Trophoblast cell (in vitro differentiated cells and primary cell): ENCODE measurements at regions not wholly inside any gene's neighbourhood (a gene's known extent, or its start where the extent isn't known, plus 50 kb on each side); places are given as distances from the start of the nearest gene placed in this dataset.

Experiments used
- DNase-seq, 2 donors: peaks; one replicate each; pipeline ENCODE4 v3.0.0-alpha.2; 2016
- H2AFZ ChIP-seq: 2 replicates; pipeline ENCODE4 v1.6.1; 2013; ENCODE audit warnings: low read length, moderate library complexity, mild to moderate bottlenecking; ENCODE audit not compliant: insufficient read depth, poor library complexity
- H2AK5ac ChIP-seq: 2 replicates; pipeline ENCODE4 v1.6.1; 2013; ENCODE audit warnings: mild to moderate bottlenecking, low read length
- H2BK120ac ChIP-seq: 2 replicates; pipeline ENCODE4 v1.6.1; 2013; ENCODE audit warnings: low read length, mild to moderate bottlenecking, moderate library complexity; ENCODE audit not compliant: insufficient read depth, poor library complexity
- H2BK12ac ChIP-seq: 2 replicates; pipeline ENCODE4 v1.6.1; 2013; ENCODE audit warnings: mild to moderate bottlenecking, low read length, moderate library complexity
- H2BK5ac ChIP-seq: 2 replicates; pipeline ENCODE4 v1.6.1; 2013; ENCODE audit warnings: low read length, low read depth, moderate library complexity, mild to moderate bottlenecking; ENCODE audit not compliant: poor library complexity
- H3K14ac ChIP-seq: 2 replicates; pipeline ENCODE4 v1.6.1; 2013; ENCODE audit warnings: mild to moderate bottlenecking, low read length
- H3K18ac ChIP-seq: 2 replicates; pipeline ENCODE4 v1.6.1; 2013; ENCODE audit warnings: mild to moderate bottlenecking, low read length
- H3K23ac ChIP-seq: 2 replicates; pipeline ENCODE4 v1.6.1; 2013; ENCODE audit warnings: low read length
- H3K27ac ChIP-seq: 2 replicates; pipeline ENCODE4 v1.5.1; 2013; ENCODE audit warnings: low read depth, mild to moderate bottlenecking, inconsistent platforms, low read length, moderate library complexity
- H3K27me3 ChIP-seq: 2 replicates; pipeline ENCODE4 v1.6.1; 2013; ENCODE audit warnings: inconsistent platforms, mild to moderate bottlenecking, low read length, moderate library complexity; ENCODE audit not compliant: insufficient read depth
- H3K36me3 ChIP-seq, 2 experiments: 1 replicate in 1 of 2; 2 replicates in 1 of 2; pipeline ENCODE4 v1.6.1; 2013; ENCODE audit warnings: low read length in 2 of 2, mild to moderate bottlenecking in 2 of 2, moderate library complexity in 1 of 2; ENCODE audit not compliant: insufficient read depth in 2 of 2, control insufficient read depth in 1 of 2
- H3K4ac ChIP-seq: 2 replicates; pipeline ENCODE4 v1.6.1; 2013; ENCODE audit warnings: low read depth, mild to moderate bottlenecking, low read length, moderate library complexity
- H3K4me1 ChIP-seq, 2 experiments: 1 replicate in 1 of 2; 2 replicates in 1 of 2; pipeline ENCODE4 v1.6.1; 2013; ENCODE audit warnings: low read length in 2 of 2, mild to moderate bottlenecking in 2 of 2, moderate library complexity in 1 of 2; ENCODE audit not compliant: insufficient read depth in 2 of 2, control insufficient read depth in 1 of 2
- H3K4me2 ChIP-seq: 2 replicates; pipeline ENCODE4 v1.6.1; 2013; ENCODE audit warnings: inconsistent platforms, mild to moderate bottlenecking, low read length, moderate library complexity
- H3K4me3 ChIP-seq: 2 replicates; pipeline ENCODE4 v1.5.1; 2013; ENCODE audit warnings: mild to moderate bottlenecking, low read depth, low read length, inconsistent platforms
- H3K79me1 ChIP-seq: one replicate; pipeline ENCODE4 v1.6.1; 2013; ENCODE audit warnings: low read length
- H3K79me2 ChIP-seq: 2 replicates; pipeline ENCODE4 v1.6.1; 2013; ENCODE audit warnings: low read length, mild to moderate bottlenecking; ENCODE audit not compliant: control insufficient read depth, insufficient read depth, poor library complexity
- H3K9ac ChIP-seq: 2 replicates; pipeline ENCODE4 v1.6.1; 2013; ENCODE audit warnings: mild to moderate bottlenecking, low read length
- H3K9me3 ChIP-seq: 2 replicates; pipeline ENCODE4 v1.6.1; 2013; ENCODE audit warnings: low read depth, mild to moderate bottlenecking, control low read depth, inconsistent platforms, low read length; ENCODE audit not compliant: insufficient read depth
- H4K12ac ChIP-seq: 2 replicates; pipeline ENCODE4 v1.6.1; 2013; ENCODE audit warnings: low read depth, mild to moderate bottlenecking, low read length, moderate library complexity
- H4K8ac ChIP-seq: 2 replicates; pipeline ENCODE4 v1.6.1; 2013; ENCODE audit warnings: low read depth, mild to moderate bottlenecking, low read length, moderate library complexity
- H4K91ac ChIP-seq: one replicate; pipeline ENCODE4 v1.6.1; 2013; ENCODE audit warnings: low read depth, mild to moderate bottlenecking, low read length, moderate library complexity
- WGBS: extraction: QIAGEN DNeasy Blood & Tissue Kit; methylation state at CpG from one replicate; pipeline ENCODE4 v1.1.7; 2013; ENCODE audit warnings: missing lambda C conversion rate; ENCODE audit not compliant: insufficient read length, insufficient coverage; ENCODE audit errors: extremely low coverage; 5-methylcytosine and 5-hydroxymethylcytosine counted together

DNA sequence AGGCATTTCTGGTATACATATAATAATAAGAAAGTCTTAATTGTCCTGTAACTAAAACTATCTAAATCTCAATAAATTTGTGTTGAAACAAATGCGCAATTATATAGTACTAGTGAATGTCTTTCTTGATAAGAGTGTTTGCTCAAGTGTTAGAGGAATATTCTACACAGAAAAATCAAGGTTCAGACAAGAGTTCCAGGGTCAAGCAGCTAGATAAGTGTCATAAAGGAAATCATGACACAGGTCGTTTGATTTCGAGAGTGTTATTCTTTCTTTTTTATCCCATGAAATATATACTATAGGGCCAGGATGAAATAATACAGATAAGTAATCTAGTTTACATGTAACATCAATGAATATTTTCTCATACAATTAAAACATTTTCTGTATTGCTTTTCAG, 366.1 kb downstream of the UTRN start:
- H3K36me3 ChIP-seq: no peaks in the 10 kb centered on the region
- peaks cover 1% of the 10 kb centered on the region for H3K79me1 ChIP-seq
- no peak overlapping the region for H4K12ac ChIP-seq
- H2BK5ac ChIP-seq: no peak overlapping the region
- no peak overlapping the region for H2AK5ac ChIP-seq
- H3K9me3 ChIP-seq: no peaks in the 10 kb centered on the region
- H3K18ac ChIP-seq: no peak overlapping the region
- no peak overlapping the region for H4K8ac ChIP-seq
- no peak overlapping the region for H3K9ac ChIP-seq
- H4K91ac ChIP-seq: no peak overlapping the region
- no peaks in the 10 kb centered on the region for H3K79me2 ChIP-seq
- no peak for DNase-seq
- H3K27me3 ChIP-seq: no peaks in the 10 kb centered on the region
- H3K14ac ChIP-seq: no peak overlapping the region
- H2BK120ac ChIP-seq: no peak overlapping the region
- no peak overlapping the region for H3K27ac ChIP-seq
- no peak overlapping the region for H3K4me2 ChIP-seq
- no peak overlapping the region for H3K4me3 ChIP-seq
- no peak overlapping the region for H2AFZ ChIP-seq
- H2BK12ac ChIP-seq: no peak overlapping the region
- H3K23ac ChIP-seq: no peak overlapping the region
- no CpG with 5 or more reads among the region's 3 CpGs for WGBS
- H3K4me1 ChIP-seq: no peaks in the 10 kb centered on the region
- H3K4ac ChIP-seq: no peak overlapping the region

- no peaks in the 10 kb centered on the region for H3K27me3 ChIP-seq
- H3K36me3 ChIP-seq: no peaks in the 10 kb centered on the region
- H3K9me3 ChIP-seq: no peaks in the 10 kb centered on the region
- no peak overlapping the region for H3K14ac ChIP-seq
- H3K23ac ChIP-seq: no peak overlapping the region
- H2BK120ac ChIP-seq: no peak overlapping the region
- DNase-seq: no peak
- no peak overlapping the region for H3K4ac ChIP-seq
- H3K4me1 ChIP-seq: no peaks in the 10 kb centered on the region
- H3K18ac ChIP-seq: no peak overlapping the region
- H3K79me2 ChIP-seq: no peaks in the 10 kb centered on the region
- no peak overlapping the region for H2AK5ac ChIP-seq
- H3K79me1 ChIP-seq: peaks cover 1% of the 10 kb centered on the region
- no peak overlapping the region for H4K8ac ChIP-seq
- no peak overlapping the region for H4K12ac ChIP-seq
- WGBS: no CpG with 5 or more reads among the region's 9 CpGs
- H2BK12ac ChIP-seq: no peak overlapping the region
- no peak overlapping the region for H3K27ac ChIP-seq
- no peak overlapping the region for H3K4me3 ChIP-seq
- no peak overlapping the region for H2AFZ ChIP-seq
- H4K91ac ChIP-seq: no peak overlapping the region
- H2BK5ac ChIP-seq: no peak overlapping the region
- H3K4me2 ChIP-seq: no peak overlapping the region
- no peak overlapping the region for H3K9ac ChIP-seq
Measured at GRCh38 chr6:144652292-144652891, 367.3 kb downstream of the UTRN start.

GRCh38 chr6:144653885-144654505, 368.9 kb downstream of the UTRN start:
- Histone ChIP-seq H2BK5ac (no peak overlapping the region), H3K14ac (no peak overlapping the region), H3K36me3 (no peaks in the 10 kb centered on the region), H2AFZ (no peak overlapping the region), H3K79me1 (no peaks in the 10 kb centered on the region), H4K91ac (no peak overlapping the region), H4K12ac (no peak overlapping the region), H4K8ac (no peak overlapping the region), H3K9me3 (no peaks in the 10 kb centered on the region), H2BK120ac (no peak overlapping the region), H3K9ac (no peak overlapping the region), H3K4me3 (no peak overlapping the region), H3K27me3 (no peaks in the 10 kb centered on the region), H3K27ac (no peak overlapping the region), H3K4me1 (no peaks in the 10 kb centered on the region), H3K79me2 (no peaks in the 10 kb centered on the region), H2AK5ac (no peak overlapping the region), H2BK12ac (no peak overlapping the region), H3K23ac (no peak overlapping the region), H3K18ac (no peak overlapping the region), H3K4me2 (no peak overlapping the region), H3K4ac (no peak overlapping the region)
- WGBS: no CpG with 5 or more reads among the region's 6 CpGs
- DNase-seq: no peak

- Histone ChIP-seq H3K27ac (no peak overlapping the region), H3K4me1 (peaks cover 0 to 2% of the 10 kb centered on the region in 2 experiments), H2BK12ac (no peak overlapping the region), H3K4me2 (no peak overlapping the region), H3K79me2 (no peaks in the 10 kb centered on the region), H3K4ac (no peak overlapping the region), H4K12ac (no peak overlapping the region), H3K23ac (no peak overlapping the region), H3K36me3 (no peaks in the 10 kb centered on the region), H3K9ac (no peak overlapping the region), H3K27me3 (no peaks in the 10 kb centered on the region), H2AK5ac (no peak overlapping the region), H3K4me3 (no peak overlapping the region), H3K9me3 (no peaks in the 10 kb centered on the region), H3K14ac (no peak overlapping the region), H3K18ac (no peak overlapping the region), H2AFZ (no peak overlapping the region), H4K91ac (no peak overlapping the region), H3K79me1 (no peaks in the 10 kb centered on the region), H2BK5ac (no peak overlapping the region), H4K8ac (no peak overlapping the region), H2BK120ac (no peak overlapping the region)
- DNase-seq: no peak
- no CpG with 5 or more reads among the region's 1 CpG for WGBS
Measured at GRCh38 chr6:144654506-144654905, 369.4 kb downstream of the UTRN start.
